GM18951 (cell line): ENCODE measurements at regions not wholly inside any gene's neighbourhood (a gene's known extent, or its start where the extent isn't known, plus 50 kb on each side); places are given as distances from the start of the nearest gene placed in this dataset.

Experiments used
- POLR2A ChIP-seq: IDR thresholded peaks from 4 replicates; pipeline ENCODE4 v1.6.1; 2011; ENCODE audit warnings: mild to moderate bottlenecking; ENCODE audit not compliant: insufficient read length, insufficient read depth; ENCODE audit errors: extremely low read depth
- in situ Hi-C: fragments of 300-500 bp; cut with MboI; formaldehyde crosslinking; loops from one replicate; pipeline ENCODE4 v1.12.0; 2022; ENCODE audit warnings: low sequenced_read_pairs, mixed read lengths, inconsistent platforms; ENCODE audit not compliant: unreplicated experiment

DNA sequence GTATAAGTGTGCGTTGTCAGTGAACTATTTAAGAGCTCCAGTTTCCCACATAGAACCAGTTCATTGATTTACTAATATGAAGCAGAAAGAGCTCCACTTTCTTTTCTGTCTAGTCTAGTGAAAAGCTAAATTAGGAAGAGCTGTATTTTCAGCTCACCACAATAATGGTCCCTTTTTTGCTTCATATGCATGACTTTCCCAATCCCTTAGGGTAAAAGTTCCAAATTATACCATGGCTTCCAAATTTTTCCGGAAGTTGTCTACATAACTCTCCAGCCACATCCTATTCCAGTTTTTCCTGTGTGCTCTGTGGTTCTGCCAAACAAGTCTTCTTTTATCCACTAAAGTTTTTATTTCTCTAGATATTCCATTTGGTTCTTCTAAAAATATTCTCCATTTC lies 685.2 kb downstream of the REEP3 start:
- in situ Hi-C loops = no loop called here
- no peak for TF ChIP-seq POLR2A

DNA sequence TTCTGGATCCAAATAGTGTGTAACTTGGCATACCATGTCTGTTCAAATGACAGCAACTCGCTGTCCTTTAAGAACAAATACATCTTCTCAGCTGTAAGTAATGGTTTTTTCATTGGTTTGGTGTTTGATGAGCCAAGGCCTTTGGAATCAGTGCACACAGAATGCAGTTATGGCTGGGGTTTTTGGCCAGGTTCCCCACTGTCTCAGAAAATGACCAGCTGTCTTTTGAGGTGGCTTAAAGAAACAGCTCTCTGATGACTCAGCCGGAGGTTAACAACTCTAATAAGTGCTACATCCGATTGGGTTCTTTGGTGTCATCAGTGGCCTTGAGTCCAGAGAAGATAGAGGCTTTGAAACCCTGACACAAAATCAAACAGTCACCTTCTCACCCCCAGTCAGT lies 688.4 kb downstream of the REEP3 start:
- in situ Hi-C loops = no loop called here
- no peak for TF ChIP-seq POLR2A

DNA sequence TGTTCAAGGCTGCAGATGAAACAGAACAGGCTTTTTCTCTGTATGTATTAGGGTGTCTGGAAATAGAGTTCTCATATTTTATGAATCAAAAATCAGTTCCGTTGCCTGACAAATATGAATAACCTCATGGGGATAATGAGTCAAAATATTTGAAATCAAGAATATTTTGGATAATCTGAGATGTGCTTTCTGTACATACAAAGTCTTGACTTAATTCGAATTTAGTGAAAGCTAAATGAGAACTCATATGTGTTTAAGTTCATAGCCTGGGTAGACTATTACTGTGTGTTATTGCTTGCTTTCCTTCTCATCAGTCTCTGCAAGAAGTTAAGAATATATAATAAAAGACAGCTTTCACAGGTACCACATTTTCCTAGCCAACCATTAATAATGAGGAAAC lies 689.0 kb downstream of the REEP3 start:
- in situ Hi-C loops = no loop called here
- no peak for TF ChIP-seq POLR2A

DNA sequence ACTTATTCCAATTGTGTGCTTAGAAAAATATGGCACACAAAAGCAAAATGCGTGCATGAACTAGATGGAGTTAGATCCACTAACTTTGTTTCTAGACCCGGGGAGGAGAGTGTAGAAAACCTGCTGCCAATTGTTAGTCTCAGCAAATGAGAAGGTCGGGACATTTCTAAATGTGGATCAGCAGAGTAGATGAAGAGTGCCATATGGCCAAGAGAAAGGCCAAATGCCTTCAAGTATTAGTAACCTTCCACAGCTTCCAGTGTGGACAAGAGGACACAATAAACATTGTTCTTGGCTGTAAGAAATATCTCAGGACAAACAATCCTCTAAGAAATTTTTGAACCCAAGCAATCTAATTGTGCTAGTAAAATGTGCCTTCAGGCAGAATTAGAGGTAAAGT lies 690.3 kb downstream of the REEP3 start:
- in situ Hi-C loops = no loop called here
- TF ChIP-seq POLR2A = no peak

GRCh38 chr10:64215088-64215487 lies 693.9 kb downstream of the REEP3 start:
- in situ Hi-C loops = no loop called here
- TF ChIP-seq POLR2A = no peak

- TF ChIP-seq POLR2A = no peak
- in situ Hi-C loops = no loop called here
Measured at GRCh38 chr10:64219271-64220025, 698.2 kb downstream of the REEP3 start.

GRCh38 chr10:64234489-64234888 lies 713.3 kb downstream of the REEP3 start:
- TF ChIP-seq POLR2A = no peak
- in situ Hi-C loops = no loop called here

DNA sequence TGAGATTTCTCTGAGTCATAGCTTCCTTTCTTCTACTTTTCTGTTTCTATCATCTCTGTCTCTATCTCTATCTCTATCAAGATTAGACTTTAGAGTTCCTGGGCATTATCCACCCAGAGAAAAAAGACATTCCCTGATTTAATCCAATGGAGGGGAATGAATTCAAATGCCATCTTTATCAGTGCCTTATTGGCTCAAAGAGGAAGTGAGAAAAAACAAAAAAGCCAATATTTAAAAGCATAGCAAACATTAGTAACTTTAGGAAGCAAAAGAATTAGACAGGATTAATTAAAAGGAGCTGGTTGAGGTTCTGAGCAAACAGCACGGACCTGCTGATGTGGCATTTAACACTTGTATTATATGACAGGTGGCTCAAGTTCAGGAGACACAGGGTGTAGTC lies 736.5 kb downstream of the REEP3 start:
- no peak for TF ChIP-seq POLR2A
- in situ Hi-C loops = no loop called here

DNA sequence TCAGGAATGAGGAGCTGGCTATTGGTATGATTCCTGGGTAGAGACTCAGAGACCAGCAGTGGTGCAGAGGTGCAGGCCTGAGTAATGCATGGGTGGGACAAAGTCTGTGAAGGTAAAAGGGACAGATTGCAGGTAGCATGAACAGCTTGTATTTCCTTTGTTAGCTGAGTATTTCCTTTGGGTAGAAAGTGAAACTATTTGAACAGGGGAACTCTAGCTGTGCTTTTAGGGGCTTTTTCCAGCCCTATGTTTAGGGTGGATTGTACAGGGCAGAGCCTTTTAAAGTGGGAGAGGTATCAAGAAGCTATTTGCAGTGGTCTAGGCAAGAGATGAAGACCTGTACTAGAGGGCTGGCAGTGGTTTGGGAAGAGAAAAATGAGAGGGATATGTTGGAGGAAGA lies 739.9 kb downstream of the REEP3 start:
- in situ Hi-C loops = no loop called here
- TF ChIP-seq POLR2A = no peak

DNA sequence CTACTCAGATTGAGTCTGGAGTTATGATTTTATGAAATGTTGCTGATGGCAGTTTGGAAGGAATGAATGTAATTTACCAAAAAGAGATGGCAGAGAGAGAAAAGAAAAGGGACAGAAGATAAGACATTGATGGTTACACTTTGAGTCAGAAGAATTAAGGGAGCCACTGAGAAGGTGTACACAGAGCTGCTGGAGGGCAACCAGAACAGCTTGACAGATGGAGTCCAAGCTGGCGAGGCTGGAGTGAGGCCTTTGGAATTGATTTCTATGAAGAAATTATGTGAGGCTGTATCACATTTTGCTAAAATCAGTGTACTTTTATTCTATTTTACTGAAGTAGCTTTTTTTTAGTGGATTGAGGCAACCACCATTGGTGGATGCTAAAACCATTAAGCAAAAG lies 740.5 kb downstream of the REEP3 start:
- TF ChIP-seq POLR2A = no peak
- in situ Hi-C loops = no loop called here

DNA sequence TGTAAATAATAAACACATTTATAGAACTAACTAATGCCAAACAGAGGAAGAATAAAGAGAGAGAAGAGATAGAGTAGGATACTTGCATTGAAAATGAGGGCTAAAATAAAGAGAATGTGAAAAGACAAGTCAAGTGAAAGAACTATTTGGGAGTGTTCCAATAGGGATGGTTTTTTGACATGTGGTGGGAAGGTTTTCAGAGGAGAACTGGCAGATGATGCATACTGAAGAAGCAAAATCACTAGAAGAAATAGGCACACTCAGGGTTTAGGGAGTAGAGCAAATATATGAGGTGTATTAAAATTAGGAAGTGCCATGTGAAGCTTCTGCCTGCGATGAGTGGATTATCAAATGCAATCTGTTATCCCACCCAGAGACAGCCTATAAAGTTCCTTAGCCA lies 744.8 kb downstream of the REEP3 start:
- no peak for TF ChIP-seq POLR2A
- in situ Hi-C loops = no loop called here

GRCh38 chr10:64271508-64271907 lies 750.3 kb downstream of the REEP3 start:
- no peak for TF ChIP-seq POLR2A
- in situ Hi-C loops = no loop called here

GRCh38 chr10:64271983-64272382 lies 750.8 kb downstream of the REEP3 start:
- in situ Hi-C loops = no loop called here
- TF ChIP-seq POLR2A = no peak

DNA sequence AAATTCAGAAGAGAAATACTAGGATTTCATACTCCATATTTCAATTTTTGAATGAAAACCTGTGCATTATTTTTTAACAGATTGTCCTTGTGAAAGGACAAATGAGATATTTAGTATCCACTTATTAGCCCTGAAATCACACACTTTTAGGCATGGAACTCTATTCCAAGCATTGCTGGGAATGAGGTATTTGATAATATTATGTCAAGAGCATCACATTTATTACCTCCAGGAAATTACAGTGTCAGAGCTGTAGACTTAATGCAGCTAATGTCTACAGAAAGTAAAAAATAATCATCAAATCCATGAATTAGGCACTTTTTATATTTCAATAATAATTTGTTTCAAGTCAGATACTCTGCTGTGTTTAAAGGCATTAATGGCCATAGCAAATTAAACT lies 753.8 kb downstream of the REEP3 start:
- TF ChIP-seq POLR2A = no peak
- in situ Hi-C loops = no loop called here

DNA sequence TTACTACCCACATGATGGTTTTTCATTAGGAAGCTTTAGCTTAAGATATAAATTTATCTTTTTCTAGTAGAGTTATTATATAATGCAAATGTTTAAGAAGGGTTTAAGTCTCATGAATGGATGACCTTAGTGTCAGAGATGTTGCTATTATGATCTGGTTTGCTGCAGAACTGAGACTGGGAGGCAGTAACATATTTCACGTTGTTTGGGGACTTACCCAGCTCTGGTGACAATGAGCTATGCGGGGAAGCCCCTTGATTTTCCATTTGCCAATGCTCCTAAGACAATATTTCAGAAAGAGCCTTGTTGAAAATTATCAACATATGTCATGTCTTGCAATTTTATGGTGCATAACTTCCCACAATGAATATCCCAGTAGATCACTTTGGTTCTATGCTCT lies 754.6 kb downstream of the REEP3 start:
- in situ Hi-C loops = no loop called here
- no peak for TF ChIP-seq POLR2A
